ENCODE measurements at regions not wholly inside any gene's neighbourhood (a gene's known extent, or its start where the extent isn't known, plus 50 kb on each side); places are given as distances from the start of the nearest gene placed in this dataset.
"Not testable (repeated sequence)": the region's sequence is repeated elsewhere in the genome, so short reads cannot be mapped to it uniquely, and the experiment has no call there.

DNA sequence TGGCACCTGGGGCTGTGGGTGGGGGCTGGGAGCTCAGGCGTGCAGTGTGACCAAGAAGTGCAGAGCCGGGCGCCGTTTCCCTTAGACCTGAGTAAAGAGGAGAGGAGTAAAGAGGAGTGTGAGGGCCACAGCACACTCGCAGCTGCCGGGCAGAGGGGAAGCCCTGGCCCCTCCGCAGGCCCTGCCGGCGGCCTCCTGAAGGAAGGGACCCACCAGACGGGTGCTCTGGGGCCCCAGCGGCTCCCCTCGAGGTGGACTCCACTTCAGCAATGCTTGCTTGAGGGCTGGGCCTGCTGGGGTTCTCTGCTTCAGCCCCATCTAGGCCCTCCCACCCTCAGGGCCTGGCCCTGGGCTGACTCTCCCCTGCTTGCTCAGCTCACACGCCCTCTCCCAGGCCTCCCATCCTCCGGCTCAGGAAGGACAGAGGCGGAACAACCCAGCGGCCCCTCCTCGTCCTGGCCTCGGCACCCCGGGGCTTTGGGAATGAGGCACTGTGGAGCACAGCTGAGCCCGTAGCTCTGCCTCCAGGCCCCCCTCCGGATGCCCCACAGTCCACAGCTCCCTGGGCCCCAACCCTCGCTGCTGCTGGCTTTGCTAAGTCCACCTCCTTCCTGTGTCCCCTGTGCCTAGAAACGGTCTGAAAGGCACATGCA, 1198.7 kb downstream of the BRD1 start:
- no peak for DNase-seq (ENCODE audit: low spot score)
- H3K27ac ChIP-seq, result no peak overlapping the region
- TF ChIP-seq, protein P1, sequence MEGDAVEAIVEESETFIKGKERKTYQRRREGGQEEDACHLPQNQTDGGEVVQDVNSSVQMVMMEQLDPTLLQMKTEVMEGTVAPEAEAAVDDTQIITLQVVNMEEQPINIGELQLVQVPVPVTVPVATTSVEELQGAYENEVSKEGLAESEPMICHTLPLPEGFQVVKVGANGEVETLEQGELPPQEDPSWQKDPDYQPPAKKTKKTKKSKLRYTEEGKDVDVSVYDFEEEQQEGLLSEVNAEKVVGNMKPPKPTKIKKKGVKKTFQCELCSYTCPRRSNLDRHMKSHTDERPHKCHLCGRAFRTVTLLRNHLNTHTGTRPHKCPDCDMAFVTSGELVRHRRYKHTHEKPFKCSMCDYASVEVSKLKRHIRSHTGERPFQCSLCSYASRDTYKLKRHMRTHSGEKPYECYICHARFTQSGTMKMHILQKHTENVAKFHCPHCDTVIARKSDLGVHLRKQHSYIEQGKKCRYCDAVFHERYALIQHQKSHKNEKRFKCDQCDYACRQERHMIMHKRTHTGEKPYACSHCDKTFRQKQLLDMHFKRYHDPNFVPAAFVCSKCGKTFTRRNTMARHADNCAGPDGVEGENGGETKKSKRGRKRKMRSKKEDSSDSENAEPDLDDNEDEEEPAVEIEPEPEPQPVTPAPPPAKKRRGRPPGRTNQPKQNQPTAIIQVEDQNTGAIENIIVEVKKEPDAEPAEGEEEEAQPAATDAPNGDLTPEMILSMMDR (IDR thresholded peaks at IDR 0.05), result no peak

DNA sequence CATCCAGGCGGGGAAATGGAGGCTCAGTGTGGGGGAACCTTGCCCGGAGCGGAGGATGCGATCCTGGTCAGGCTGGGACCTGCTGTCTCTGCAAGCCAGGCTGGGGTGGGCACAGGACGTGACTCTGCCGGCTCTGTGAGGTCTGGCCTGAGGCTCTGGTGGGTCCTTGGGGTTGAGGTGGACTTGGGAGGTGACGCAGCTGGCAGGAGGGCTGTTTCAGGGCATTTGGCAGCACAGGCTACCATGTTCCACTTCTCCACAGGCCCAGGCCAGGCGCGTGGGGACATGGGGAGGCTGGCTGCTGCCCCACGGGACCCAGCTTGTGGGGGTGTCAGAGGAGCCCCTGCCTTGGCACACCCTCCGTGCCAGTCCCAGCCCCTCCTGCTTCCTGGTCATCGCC, 1199.7 kb downstream of the BRD1 start:
- H3K4me3 ChIP-seq, result no peak overlapping the region
- TF ChIP-seq, protein P1 (IDR thresholded peaks at IDR 0.05), result no peak
- no peak overlapping the region for H3K27ac ChIP-seq
- DNase-seq (ENCODE audit: low spot score), result no peak

More for the DNA sequence above, 1198.7 kb downstream of the BRD1 start:
- H3K4me3 ChIP-seq, result no peak overlapping the region

DNA sequence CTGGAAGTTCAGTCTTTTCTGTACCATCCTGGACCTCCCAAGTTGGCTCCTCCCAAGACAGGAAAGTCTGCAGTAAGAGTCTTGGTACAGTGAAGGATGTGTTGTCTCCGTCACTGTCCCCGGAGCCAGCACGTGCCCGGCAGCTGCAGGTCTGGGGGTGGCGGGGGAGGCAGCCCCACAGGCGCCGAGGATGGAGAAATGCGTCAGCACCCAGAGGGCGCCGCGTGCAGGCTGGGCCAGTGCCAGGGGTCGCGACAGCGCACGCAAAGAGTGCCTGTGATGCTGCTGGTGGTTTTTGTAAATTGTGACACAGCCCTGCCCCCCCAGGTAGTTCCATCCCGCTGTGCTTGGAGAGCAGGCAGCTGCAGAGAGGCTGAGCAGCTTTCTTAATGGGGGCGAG, 1200.5 kb downstream of the BRD1 start:
- TF ChIP-seq, protein P1 (IDR thresholded peaks at IDR 0.05), result no peak
- no peak for DNase-seq (ENCODE audit: low spot score)
- Histone ChIP-seq H3K4me3 (no peak overlapping the region), H3K27ac (no peak overlapping the region)

DNA sequence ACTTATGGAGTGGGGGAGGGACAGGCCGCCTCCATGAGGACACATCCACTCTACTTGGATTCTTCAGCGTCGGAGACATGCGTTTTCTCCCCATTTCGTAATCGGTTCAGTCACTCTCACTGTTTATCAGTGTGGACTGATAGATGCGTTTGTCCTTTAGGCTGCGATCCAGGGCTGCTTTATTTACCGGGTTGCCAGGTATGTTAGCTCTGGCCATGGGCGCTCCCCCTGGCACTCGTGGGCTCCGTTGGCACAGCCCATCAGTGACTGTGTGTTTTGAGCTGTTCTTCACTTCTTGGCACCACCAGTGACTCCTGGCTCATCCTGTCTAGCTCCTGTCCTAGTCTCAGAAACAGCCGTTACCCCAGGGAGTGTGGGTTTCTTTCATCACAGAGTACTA, 1203.3 kb downstream of the BRD1 start:
- TF ChIP-seq, protein P1 (IDR thresholded peaks at IDR 0.05), result no peak
- DNase-seq (ENCODE audit: low spot score), result no peak
- Histone ChIP-seq H3K27ac (no peak overlapping the region), H3K4me3 (no peak overlapping the region)

DNA sequence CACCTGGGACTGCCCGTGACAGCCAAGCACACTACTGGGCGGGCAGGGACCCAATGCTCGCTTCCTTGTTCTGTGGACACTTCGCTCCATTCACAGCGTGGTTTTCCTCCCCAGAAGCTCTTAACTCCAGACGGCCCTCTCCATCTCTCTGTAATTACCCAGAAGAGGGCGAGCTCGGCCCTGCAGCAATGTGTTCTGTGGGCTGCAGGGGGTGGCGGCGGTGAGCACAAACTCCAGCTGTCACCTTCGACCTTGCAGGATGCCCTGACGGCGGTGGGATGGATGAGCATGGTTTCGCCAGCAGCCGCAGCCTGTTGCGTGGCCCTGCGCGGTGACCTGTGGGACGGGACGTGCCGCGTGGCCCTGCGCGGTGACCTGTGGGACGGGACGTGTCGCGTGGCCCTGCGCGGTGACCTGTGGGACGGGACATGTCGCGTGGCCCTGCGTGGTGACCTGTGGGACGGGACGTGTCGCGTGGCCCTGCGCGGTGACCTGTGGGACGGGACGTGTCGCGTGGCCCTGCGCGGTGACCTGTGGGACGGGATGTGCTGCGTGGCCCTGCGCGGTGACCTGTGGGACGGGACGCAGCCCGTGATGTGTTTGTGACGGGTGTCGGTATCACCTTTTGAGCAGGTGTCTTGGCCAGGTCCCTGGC, 1204.7 kb downstream of the BRD1 start:
- TF ChIP-seq, protein P1 (IDR thresholded peaks at IDR 0.05), result no peak
- DNase-seq (ENCODE audit: low spot score), result no peak
- no peak overlapping the region for H3K27ac ChIP-seq
- no peak overlapping the region for H3K4me3 ChIP-seq

DNA sequence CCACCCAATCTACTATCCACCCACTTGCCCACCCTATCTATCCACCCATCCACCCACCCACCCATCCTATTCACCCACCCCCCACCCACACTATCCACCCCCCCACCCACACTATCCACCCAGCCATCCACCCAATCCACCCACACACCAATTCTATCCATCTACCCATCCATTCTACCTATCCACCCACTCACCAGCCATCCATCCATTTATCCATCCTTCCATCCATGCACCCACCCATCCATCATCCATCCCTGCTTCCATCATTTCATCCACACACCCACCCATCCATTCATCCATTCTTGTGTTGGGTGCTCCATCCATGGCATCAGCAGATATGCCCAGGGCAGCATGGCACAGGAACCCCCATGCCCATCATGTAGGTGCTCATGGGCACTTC, 1206.6 kb downstream of the BRD1 start:
- H3K27ac ChIP-seq, result no peak overlapping the region
- DNase-seq (ENCODE audit: low spot score), result no peak
- TF ChIP-seq, protein P1 (IDR thresholded peaks at IDR 0.05), result no peak
- no peak overlapping the region for H3K4me3 ChIP-seq

DNA sequence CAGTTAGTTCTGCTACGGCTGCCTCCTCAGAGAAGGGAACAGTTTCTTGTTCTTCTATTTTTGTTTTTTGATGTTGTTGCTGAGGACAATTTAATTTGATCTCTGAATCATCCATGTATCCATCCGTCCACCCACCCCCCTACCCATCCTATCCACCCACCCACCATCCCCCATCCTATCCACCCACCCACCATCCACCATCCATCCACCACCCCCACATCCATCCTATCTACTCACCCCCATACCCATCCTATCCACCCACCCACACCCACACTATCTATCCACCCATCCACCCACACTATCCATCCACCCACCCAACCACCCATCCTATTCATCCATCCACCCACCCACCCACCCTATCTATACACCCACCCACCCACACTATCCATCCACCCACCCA, 1207.2 kb downstream of the BRD1 start:
- not testable (repeated sequence) for H3K4me3 ChIP-seq; H3K27ac ChIP-seq; DNase-seq (ENCODE audit: low spot score)
